Muscle layer of colon (tissue), 2 donors: ENCODE measurements at regions not wholly inside any gene's neighbourhood (a gene's known extent, or its start where the extent isn't known, plus 50 kb on each side); places are given as distances from the start of the nearest gene placed in this dataset.

Source experiments
- H3K27ac ChIP-seq: one replicate; pipeline ENCODE4 v1.7.0; 2013; ENCODE audit warnings: low read depth, mild to moderate bottlenecking, low read length, moderate library complexity
- H3K27me3 ChIP-seq, 2 donors: one replicate each; pipeline ENCODE4 v1.7.0; 2013; ENCODE audit warnings: low read length in 2 of 2, mild to moderate bottlenecking in 2 of 2; ENCODE audit not compliant: insufficient read depth in 2 of 2, control insufficient read depth in 1 of 2
- H3K36me3 ChIP-seq: one replicate; pipeline ENCODE4 v1.7.0; 2013; ENCODE audit warnings: mild to moderate bottlenecking, low read length; ENCODE audit not compliant: insufficient read depth
- H3K4me1 ChIP-seq: one replicate; pipeline ENCODE4 v1.7.0; 2013; ENCODE audit warnings: mild to moderate bottlenecking, low read length; ENCODE audit not compliant: insufficient read depth
- H3K4me3 ChIP-seq, 2 donors: one replicate each; pipeline ENCODE4 v1.7.0; 2013; ENCODE audit warnings: low read length in 2 of 2, low read depth in 1 of 2, mild to moderate bottlenecking in 1 of 2, moderate library complexity in 1 of 2
- H3K9ac ChIP-seq: one replicate; pipeline ENCODE4 v1.7.0; 2013; ENCODE audit warnings: low read length
- H3K9me3 ChIP-seq: one replicate; pipeline ENCODE4 v1.7.0; 2013; ENCODE audit warnings: mild to moderate bottlenecking, low read length
- donor health status: abdominal sarcoma.
- donor health status: Adenocarcinoma of cecum.

DNA sequence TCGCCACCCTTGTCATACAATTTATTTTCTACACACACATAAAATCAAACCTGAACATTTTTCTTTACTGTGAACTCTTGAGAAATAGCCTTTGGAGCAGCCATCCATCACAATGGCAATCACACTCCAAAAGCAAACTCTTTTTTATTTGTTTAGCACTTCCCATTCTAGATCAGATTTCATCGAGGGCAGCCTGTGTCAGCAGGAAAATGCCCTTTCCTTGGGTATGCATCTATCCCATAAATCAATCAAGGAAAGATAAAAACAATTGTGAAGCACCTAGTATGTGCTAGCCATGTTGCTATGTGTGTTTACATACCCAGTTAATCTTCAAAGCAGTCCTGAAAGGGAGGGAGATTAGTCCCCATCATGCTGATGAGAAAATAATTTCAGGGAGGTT, 484.1 kb upstream of the USP24 start:
- Histone ChIP-seq H3K4me1 (peaks cover 44% of the 10 kb centered on the region), H3K27ac (no peak overlapping the region), H3K36me3 (no peaks in the 10 kb centered on the region), H3K9me3 (no peaks in the 10 kb centered on the region), H3K27me3 (no peaks in the 10 kb centered on the region), H3K9ac (no peak overlapping the region), H3K4me3 (no peak overlapping the region)

DNA sequence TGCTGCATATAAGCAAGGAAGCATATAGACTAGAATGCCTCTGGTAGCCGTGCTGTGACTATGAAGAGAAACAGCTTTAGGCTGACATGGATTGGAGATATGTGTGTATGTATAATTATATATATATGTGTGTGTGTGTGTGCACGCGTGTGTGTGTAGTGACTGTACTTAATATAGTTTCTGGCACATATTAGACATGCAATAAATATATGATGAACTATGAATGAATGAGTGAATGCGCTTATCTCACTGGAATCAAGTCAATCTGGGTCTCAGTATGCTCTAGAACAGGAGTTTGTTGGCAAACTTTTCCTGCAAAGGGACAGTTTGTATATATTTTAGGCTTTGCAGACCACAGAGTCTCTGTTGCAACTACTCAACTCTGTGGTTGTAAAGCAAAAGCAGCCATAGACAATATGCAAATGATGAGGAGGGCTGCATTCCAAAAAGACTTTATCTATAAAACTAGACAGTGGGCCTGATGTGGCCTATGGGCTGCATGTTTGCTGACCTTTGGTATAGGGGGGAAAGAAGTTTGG, 482.9 kb upstream of the USP24 start:
- Histone ChIP-seq H3K27me3 (no peaks in the 10 kb centered on the region), H3K4me1 (peaks cover 39% of the 10 kb centered on the region), H3K27ac (no peak overlapping the region), H3K36me3 (no peaks in the 10 kb centered on the region), H3K9ac (no peak overlapping the region), H3K9me3 (no peaks in the 10 kb centered on the region), H3K4me3 (no peak overlapping the region)

DNA sequence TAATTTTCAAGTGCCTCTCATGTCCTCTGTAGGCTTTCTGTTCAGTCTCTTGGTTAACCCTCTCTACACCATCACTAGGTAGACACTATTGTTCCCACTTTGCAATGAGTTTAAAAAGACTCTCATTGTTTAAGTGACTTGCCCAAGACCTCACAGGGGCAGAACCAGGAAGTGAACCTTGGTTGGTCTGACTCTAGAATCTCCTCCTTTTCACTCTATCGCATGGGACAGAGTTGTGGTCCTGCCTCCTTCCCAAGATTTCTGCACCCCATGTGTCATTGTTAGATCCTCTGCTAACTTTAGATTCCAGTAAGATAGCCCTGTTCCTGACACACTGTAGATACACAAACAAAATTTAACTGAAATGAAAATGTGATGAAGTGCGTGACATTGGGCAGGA, 481.7 kb upstream of the USP24 start:
- Histone ChIP-seq H3K9ac (no peak overlapping the region), H3K4me3 (no peak overlapping the region), H3K27ac (no peak overlapping the region), H3K27me3 (no peaks in the 10 kb centered on the region), H3K9me3 (no peaks in the 10 kb centered on the region), H3K36me3 (no peaks in the 10 kb centered on the region), H3K4me1 (peaks cover 37% of the 10 kb centered on the region)

DNA sequence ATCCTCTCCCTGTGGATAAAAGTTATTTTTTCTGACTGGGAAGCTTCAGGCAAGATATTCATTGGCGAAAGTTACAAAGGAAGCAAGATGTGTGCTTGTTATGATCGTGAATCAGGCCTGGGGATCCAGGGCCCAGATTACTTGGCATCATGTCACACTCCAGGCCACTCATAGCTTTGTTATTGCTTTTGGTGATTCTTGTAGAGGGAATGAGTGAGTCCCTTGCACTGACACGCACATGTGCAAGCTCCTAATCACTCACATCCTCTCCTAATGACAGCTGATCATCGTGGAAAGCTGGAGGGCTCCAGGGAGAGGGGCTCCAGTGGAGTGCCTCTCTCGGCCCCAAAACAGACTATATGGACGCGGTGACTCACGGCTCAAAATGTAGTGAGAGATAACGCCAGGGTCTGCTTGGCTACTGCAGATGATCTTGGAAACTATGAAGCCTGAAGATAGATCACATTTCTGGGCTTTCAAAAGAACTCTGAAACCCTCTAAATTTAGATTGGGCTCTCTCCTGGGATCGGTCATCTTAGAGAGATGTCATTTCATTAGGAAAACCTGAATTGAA, 481.1 kb upstream of the USP24 start:
- Histone ChIP-seq H3K27me3 (no peaks in the 10 kb centered on the region), H3K4me1 (peaks cover 37% of the 10 kb centered on the region), H3K27ac (no peak overlapping the region), H3K9me3 (no peaks in the 10 kb centered on the region), H3K36me3 (no peaks in the 10 kb centered on the region), H3K4me3 (no peak overlapping the region), H3K9ac (no peak overlapping the region)

DNA sequence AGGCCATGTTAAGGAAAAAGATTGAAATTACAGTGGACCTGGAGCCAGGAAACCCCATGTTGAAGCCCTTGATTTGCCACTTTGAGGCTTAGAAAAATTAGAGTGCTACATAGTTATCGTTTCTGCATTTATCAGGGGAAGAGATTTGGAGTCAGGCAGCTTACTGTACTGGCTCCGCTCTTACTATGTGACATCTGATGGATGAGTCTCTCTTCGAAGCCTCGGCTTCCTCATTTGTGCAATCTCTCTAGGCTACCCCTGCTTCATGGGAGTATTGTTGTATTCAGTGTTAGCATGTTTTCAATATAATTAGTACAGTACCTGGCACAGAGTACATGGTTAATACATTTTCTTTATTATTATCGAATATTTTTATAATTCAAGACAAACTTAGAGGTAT, 480.4 kb upstream of the USP24 start:
- Histone ChIP-seq H3K27ac (no peak overlapping the region), H3K27me3 (no peaks in the 10 kb centered on the region), H3K9me3 (no peaks in the 10 kb centered on the region), H3K4me1 (peaks cover 31% of the 10 kb centered on the region), H3K9ac (no peak overlapping the region), H3K4me3 (no peak overlapping the region), H3K36me3 (no peaks in the 10 kb centered on the region)

DNA sequence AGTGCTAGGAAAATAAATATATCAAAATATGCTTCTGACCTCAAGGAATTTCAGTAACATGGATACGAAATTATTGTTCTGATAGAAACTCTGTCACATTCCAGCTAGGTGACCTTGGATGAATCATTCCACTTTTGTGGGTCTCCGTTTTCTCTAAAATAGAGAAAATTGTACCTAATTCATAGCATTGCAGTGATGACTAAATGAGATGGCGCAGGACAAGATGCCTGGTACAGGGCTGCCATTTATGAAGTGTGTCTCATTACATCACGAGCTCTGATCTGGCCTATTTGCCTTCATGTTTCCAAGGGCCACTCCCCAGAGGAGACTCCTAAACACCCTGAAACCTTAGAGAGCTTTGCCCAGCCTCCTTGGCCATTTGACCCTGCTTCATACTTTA, 480.0 kb upstream of the USP24 start:
- Histone ChIP-seq H3K9me3 (no peaks in the 10 kb centered on the region), H3K36me3 (no peaks in the 10 kb centered on the region), H3K9ac (no peak overlapping the region), H3K27ac (no peak overlapping the region), H3K4me3 (no peak overlapping the region), H3K27me3 (no peaks in the 10 kb centered on the region), H3K4me1 (peaks cover 27% of the 10 kb centered on the region)

DNA sequence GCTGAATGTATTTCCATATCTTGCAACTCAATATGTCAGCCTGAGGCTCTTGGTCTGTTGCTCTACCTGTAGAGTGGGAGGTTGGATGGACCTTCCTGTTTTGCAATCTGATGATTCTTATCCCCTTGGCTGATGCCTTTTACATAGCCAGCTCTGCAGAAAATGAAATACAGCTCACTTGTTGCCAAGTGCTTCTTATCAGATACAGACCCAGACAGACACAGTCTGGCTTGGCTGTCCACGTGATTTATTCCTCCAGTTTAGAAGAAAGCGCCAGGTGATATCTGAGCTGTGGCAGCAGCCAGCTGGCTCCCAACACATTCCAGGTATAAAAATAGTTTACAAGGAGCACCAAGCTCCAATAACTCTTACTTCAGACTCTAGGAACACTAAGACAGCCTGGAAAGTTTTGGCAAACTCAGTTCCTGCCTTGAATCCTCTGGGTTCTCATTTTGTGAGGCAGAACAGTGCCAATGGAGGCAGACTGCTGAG, 479.2 kb upstream of the USP24 start:
- H3K36me3 ChIP-seq, result no peaks in the 10 kb centered on the region
- no peak overlapping the region for H3K9ac ChIP-seq
- no peaks in the 10 kb centered on the region for H3K9me3 ChIP-seq
- H3K27ac ChIP-seq, result no peak overlapping the region
- no peaks in the 10 kb centered on the region for H3K27me3 ChIP-seq
- no peak overlapping the region for H3K4me3 ChIP-seq
- H3K4me1 ChIP-seq, result peaks cover 23% of the 10 kb centered on the region

DNA sequence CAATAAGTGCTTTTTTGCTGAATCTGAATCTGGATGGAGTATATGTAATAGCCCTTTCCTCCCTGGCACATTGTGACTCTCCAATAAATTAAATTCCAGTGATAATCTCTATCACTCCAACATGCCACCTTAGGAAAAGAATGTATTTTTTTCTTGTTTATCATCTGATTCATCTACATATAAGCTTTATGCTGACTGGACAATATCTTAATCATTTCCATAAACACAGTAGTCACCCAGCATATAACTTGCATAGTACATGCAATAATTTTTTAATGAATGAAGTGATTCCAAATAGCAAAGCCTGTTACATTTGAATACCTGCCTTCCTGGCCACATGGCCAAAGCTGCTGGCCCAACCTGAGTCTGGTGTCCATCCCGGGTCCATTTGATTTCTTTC, 477.6 kb upstream of the USP24 start:
- Histone ChIP-seq H3K4me1 (peaks cover 23% of the 10 kb centered on the region), H3K9me3 (no peaks in the 10 kb centered on the region), H3K27ac (no peak overlapping the region), H3K27me3 (no peaks in the 10 kb centered on the region), H3K36me3 (no peaks in the 10 kb centered on the region), H3K9ac (no peak overlapping the region), H3K4me3 (no peak overlapping the region)

DNA sequence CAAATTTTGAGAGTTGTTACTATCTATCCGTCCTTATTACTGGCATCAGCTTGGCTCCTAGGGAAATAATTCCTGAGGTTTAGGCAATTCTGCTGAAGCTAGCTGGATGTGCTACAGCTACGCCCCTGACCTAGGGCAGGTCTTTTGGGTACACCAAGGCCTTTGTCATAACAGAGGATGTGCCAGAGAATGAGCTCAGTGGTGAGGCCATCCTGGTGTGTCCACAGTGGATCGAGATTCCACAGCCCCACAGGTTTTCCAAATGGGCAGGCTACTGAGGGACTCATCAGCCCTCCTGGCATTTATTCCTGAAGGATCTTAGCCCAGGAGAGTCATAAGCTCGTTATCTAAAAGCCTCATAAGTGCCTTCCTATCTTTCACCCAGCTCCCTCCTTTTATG, 475.2 kb upstream of the USP24 start:
- H3K36me3 ChIP-seq, result no peaks in the 10 kb centered on the region
- H3K9ac ChIP-seq, result no peak overlapping the region
- no peaks in the 10 kb centered on the region for H3K9me3 ChIP-seq
- no peak overlapping the region for H3K4me3 ChIP-seq
- H3K4me1 ChIP-seq, result peaks cover 14% of the 10 kb centered on the region
- no peak overlapping the region for H3K27ac ChIP-seq
- no peaks in the 10 kb centered on the region for H3K27me3 ChIP-seq

DNA sequence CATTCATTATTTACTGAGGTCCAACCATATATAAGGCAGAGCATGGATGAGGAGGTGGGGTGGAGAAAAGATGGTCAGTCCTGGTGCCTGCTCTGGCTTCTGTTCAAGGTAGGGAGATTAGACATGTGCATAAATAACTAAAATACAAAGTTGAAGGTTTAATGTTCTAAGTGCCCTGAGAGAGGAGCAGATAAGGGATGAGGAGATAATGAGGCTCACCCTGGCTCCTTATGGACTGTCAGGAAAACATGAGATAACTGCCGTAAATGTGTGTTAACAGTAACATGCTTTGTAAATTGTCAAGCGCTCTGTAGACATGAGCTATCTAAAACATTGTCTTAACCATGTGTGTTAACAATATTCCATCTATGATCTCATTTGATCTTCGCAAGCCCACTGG, 474.6 kb upstream of the USP24 start:
- Histone ChIP-seq H3K27ac (no peak overlapping the region), H3K4me3 (no peak overlapping the region), H3K4me1 (peaks cover 9% of the 10 kb centered on the region), H3K9me3 (no peaks in the 10 kb centered on the region), H3K9ac (no peak overlapping the region), H3K27me3 (no peaks in the 10 kb centered on the region), H3K36me3 (no peaks in the 10 kb centered on the region)

DNA sequence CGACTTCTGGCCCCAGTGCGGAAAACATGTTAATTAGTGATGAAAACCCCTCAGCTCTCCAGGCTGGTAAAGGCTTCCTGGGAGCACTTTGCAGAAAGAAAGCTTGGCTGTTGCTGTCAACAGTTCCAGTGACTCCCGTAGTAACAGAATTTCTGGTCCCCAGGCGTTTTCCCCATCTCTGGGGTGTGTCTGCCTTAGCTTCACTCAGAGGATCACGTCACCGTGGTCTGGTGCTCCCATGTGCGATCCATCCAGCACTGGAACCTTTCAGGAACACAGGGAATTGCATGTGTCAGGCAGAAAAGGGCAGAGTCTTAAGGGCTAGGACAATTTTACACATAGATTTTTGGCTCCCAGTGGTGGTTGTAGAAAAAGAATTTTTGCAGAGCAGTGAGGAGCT, 470.4 kb upstream of the USP24 start:
- Histone ChIP-seq H3K27ac (no peak overlapping the region), H3K27me3 (no peaks in the 10 kb centered on the region), H3K9ac (no peak overlapping the region), H3K36me3 (no peaks in the 10 kb centered on the region), H3K4me1 (no peaks in the 10 kb centered on the region), H3K9me3 (peaks cover 4% of the 10 kb centered on the region), H3K4me3 (no peak overlapping the region)

DNA sequence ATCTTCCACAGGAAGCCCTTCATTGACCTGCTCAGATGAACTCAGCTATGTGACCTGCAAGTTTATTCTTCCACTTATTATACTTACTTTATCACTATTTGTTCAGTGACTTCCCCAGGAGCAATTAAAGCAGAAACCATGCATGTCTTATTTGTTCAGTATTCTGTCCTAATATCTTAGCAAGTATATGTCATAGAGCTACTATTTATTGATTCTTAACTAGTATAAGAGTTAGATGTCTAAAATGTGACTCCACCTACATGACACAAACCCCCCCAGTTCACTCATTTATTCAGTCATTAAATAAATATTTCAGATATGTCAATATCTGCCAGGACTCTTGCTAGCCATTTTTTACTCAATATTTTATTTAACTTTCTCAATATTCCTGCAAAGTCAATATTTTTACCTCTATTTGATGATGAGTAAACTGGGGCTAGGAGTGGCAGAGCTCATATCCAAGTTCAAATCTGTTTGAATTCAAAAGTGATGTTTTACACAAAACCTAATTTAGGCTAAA, 469.0 kb upstream of the USP24 start:
- Histone ChIP-seq H3K9me3 (peaks cover 4% of the 10 kb centered on the region), H3K4me1 (no peaks in the 10 kb centered on the region), H3K9ac (no peak overlapping the region), H3K27me3 (no peaks in the 10 kb centered on the region), H3K27ac (no peak overlapping the region), H3K36me3 (no peaks in the 10 kb centered on the region), H3K4me3 (no peak overlapping the region)
